ENCODE measurements at regions not wholly inside any gene's neighbourhood (a gene's known extent, or its start where the extent isn't known, plus 50 kb on each side); places are given as distances from the start of the nearest gene placed in this dataset.

- H3F3A ChIP-seq (replicated peaks; ENCODE audit: insufficient read depth) = peaks cover 8% of the 10 kb centered on the region
- H3K9me2 ChIP-seq = no peaks in the 10 kb centered on the region
- peaks cover 13% of the 10 kb centered on the region for H3K9me3 ChIP-seq
- H3K4me3 ChIP-seq (ENCODE audit: low read depth in 2 of 2, low read length in 1 of 2) = no peak overlapping the region
- no peak overlapping the region for H2AFZ ChIP-seq (ENCODE audit: low read depth)
- 63% methylated on average over 1 of the region's 1 CpG for WGBS (ENCODE audit: low lambda C conversion rate)
- H3K4me1 ChIP-seq (ENCODE audit: control insufficient read depth in 1 of 2, insufficient read depth in 2 of 2, low read depth in 1 of 2, low read length in 1 of 2) = no peaks in the 10 kb centered on the region
- H3K27me3 ChIP-seq (ENCODE audit: insufficient read depth) = no peaks in the 10 kb centered on the region
- H4K20me1 ChIP-seq (ENCODE audit: insufficient read depth) = no peaks in the 10 kb centered on the region
- TF ChIP-seq PBX3 (IDR thresholded peaks at IDR 0.05) (no peak), TEAD4 (IDR thresholded peaks at IDR 0.05; ENCODE audit: borderline replicate concordance, insufficient read depth) (no peak), CTCF (IDR thresholded peaks at IDR 0.05) (no peak), GABPA (IDR thresholded peaks at IDR 0.05; ENCODE audit: low read depth) (no peak), MEF2A (IDR thresholded peaks at IDR 0.05; ENCODE audit: borderline replicate concordance, low read depth) (no peak), RXRA (IDR thresholded peaks at IDR 0.05; ENCODE audit: borderline replicate concordance, low read depth) (no peak), USF1 (IDR thresholded peaks at IDR 0.05; ENCODE audit: borderline replicate concordance, low read depth) (no peak), FOXJ3 (CRISPR knock-in tag; IDR thresholded peaks at IDR 0.05) (no peak), CHD2 (IDR thresholded peaks at IDR 0.05; ENCODE audit: low read length, partially characterized antibody) (no peak), TAF1 (IDR thresholded peaks at IDR 0.05; ENCODE audit: borderline replicate concordance, low read depth, low read length) (no peak), REST (IDR thresholded peaks at IDR 0.05; ENCODE audit: low read depth, low read length) (no peak), MAX (IDR thresholded peaks at IDR 0.05; ENCODE audit: low read depth) (no peak), JUND (IDR thresholded peaks at IDR 0.05) (no peak), RAD21 (IDR thresholded peaks at IDR 0.05; ENCODE audit: low read length) (no peak), MXI1 (IDR thresholded peaks at IDR 0.05; ENCODE audit: low read depth, low read length) (no peak), SMC3 (IDR thresholded peaks at IDR 0.05; ENCODE audit: low read depth, low read length) (no peak), RFX5 (IDR thresholded peaks at IDR 0.05; ENCODE audit: low read length) (no peak), ELF1 (IDR thresholded peaks at IDR 0.05) (no peak), GATA2 (CRISPR knock-in tag; IDR thresholded peaks at IDR 0.05) (no peak), IRF3 (IDR thresholded peaks at IDR 0.05; ENCODE audit: low read depth, low read length) (no peak)
- POLR2A ChIA-PET = no interaction called here
- CTCF ChIA-PET = interaction anchor here (0.6 kb wide), 1 partner anchor 263 kb away, joined by 3 read pairs; no protein-coding TSS in a partner anchor
- no peaks in the 10 kb centered on the region for H3K36me3 ChIP-seq (replicated peaks in 1 of 2; ENCODE audit: control insufficient read depth in 1 of 2, insufficient read depth in 2 of 2, low read length in 1 of 2)
- H3K9ac ChIP-seq = no peak overlapping the region
- DNase-seq = no peak
- no peaks in the 10 kb centered on the region for H3K79me2 ChIP-seq (ENCODE audit: insufficient read depth)
- H3K27ac ChIP-seq (ENCODE audit: low read depth in 2 of 2, low read length in 1 of 2) = no peak overlapping the region
- no peak overlapping the region for H3K4me2 ChIP-seq
These were observed 311.9 kb upstream of the PRDM1 start for GRCh38 chr6:105774247-105774646.
